HG03095 (cell line): ENCODE measurements at regions not wholly inside any gene's neighbourhood (a gene's known extent, or its start where the extent isn't known, plus 50 kb on each side); places are given as distances from the start of the nearest gene placed in this dataset.
A peak's percentile ranks its signal among the peaks of the same experiment; 100 is the strongest.

Source experiments
- ATAC-seq: cut with Tn5 transposase; IDR thresholded peaks from one replicate; pipeline ENCODE4 v1.9.1; 2021; ENCODE audit warnings: moderate library complexity; ENCODE audit not compliant: unreplicated experiment

DNA sequence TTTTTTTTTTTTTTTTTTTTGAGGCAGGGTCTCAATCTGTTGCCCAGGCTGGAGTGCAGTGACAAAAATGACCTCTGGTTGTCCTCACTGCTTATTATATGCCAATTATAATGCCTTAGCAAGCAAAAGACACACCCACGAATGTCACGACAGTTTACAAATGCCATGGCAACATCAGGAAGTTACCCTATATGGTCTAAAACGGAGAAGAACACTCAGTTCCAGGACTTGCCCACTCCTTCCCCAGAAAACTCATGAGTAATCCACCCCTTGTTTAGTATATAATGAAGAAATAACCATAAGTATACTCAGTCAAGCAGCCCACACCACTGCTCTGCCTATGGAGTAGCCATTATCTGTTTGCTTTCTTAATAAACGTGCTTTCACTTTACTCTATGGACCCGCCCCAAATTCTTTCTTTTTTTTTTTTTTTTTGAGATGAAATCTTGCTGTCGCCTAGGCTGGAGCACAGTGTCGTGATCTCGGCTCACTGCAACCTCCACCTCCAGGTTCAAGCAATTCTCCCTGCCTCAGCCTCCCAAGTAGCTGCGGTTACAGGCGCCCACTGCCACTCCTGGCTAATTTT lies 106.2 kb downstream of the SMIM20 start:
- no peak for ATAC-seq

DNA sequence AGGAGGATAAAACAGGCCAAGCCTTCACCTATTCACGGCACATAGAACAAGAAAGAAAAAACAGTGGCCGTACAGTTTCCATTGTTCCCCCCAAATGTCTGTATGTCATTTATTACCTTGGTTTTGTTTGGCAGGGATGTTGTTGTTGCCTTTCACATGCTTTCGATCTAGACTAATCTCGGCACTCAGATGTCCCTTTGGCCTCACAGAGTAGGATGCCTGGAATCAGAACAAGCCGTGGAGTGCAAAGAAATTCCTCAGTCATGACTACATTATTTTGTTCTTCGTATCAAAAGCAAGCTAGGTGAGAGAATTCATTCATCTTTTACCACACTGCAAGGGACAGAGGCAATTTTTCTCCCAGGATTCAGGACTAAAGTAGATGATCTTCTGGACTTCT lies 106.9 kb downstream of the SMIM20 start:
- no peak for ATAC-seq

DNA sequence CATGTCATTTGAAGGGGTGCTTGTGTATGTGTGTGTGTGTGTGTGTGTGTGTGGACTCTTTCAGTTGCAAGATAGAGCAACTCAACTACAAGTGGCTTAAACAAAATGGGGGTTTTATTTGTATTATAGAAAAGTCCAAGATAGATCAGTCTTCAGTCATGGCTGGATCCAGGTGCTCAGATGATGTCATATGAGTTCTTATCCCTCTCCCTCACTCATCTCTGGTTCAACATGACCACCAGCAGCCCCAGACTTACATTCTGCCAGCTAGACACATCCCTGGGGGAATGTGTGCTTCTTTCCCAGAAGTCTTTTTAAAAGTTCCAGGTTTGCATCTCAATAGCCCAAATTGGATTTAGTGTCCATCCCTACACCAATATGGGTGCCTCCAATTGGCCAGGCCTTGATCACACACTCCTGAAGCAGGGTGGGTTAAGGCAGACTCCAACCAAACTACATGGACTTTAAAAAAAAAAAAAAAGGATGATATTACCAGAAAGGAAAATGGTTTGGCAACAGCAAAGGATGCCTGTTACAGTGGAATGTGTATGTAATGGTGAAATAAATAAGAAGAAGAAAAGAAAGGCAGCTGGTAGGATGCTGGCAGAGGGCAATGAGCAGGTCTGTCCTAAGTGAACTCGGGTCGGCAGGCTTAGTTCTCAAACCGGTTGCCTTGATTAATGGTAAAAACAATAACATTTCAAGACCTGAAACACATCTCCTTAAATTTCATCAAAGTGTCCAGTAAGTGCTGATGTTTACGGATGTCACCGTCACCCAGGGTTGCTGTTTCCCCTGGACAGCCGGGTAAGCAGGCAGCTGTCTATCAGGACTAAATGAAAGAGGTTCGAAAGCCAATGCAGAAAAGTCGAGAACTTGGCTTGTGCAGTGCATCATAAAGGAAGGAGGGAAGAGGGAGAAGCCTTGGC lies 107.7 kb downstream of the SMIM20 start:
- no peak for ATAC-seq

DNA sequence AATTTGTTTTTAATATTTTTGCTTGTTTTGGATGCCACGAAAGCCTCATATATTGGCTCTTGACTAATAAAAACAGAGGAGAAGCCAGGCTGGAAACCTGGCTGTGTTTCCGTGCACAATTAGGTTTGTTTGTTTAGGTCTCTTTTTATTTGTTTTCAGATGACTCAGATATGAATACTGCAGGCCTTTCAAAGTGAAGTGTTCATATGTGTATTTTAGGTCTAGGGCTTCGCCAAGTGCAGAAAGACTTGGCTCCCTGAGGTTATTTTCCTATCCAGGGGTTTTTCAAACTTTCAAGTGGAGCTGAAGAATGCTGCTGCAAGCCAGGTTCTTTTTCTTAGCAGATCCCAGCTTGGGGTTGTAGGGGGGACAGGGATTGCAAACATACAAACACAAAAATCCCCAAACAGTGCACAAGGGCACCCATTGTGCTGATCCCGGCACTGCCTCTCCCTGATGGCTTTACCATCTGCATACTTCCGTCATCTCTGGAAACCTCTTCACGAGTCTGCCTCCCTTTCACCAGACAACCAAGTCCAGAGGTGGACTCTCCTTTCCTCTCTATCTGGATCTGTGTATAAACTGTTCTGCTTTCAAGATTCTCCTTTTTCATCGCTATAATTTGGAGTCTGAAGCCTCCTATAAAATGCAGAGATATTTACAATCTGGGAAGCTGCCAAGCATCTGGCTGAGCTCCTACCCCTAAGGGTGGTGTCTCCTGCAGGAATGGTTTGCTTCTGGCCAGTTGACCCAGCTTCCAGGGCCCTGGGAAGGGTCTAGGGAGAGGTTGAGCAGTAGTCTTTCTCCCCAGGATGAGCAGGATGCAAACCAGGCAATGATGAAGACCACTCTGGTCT lies 108.6 kb downstream of the SMIM20 start:
- no peak for ATAC-seq

DNA sequence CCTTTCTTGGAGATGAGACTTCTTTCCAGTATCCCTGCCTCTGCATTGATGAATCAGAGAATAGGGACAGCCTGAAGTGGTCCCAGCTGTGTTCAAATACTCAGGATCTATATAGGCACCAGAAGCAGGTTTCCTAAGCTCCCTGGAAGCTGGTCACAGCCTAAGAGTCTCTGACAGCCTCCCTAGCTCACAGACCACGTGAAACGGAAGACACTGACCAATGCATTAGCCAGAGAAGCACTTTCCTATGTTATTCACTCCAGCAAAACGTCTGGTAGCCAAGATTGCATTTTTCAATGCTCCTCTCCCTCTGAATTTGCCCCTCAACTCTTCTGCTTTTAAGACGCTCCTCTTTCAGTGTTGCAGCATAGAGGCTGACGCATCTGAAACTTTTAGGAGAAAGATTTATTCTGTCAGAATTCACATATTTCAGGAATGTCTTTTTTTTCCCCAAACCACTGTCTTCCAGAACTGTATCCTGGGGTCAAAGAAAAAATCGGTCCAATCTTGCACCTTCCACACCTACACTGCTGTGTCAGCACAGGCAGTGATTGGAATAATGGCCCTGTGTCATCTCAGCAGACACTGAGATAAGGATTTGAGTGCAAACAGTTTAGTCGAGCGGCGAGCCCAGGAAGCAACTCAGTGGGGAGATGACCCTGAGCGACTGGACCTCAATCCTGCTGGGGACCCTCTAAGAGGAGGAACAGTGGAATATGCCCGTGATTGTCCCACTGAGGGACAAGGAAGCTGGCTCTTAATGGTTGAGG lies 109.4 kb downstream of the SMIM20 start:
- ATAC-seq, result no peak

DNA sequence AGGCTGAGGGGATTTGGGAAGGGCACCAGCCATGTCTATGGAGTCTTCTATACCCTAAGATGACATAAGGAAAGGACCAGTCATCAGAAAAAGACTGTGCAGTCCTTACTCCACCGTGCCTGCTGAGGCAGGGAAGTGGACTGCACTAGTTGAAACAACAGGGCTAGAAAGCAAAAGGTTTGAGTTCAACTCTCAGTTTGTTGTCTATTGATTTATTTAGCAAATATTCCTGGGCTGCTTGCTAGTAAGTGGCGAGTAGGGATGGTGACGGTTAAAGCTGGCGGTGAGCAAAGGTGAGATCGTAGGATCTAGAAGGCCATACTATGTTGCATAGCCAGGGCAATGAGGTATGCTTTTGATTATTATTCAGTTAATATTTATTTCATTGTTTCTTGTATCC lies 110.1 kb downstream of the SMIM20 start:
- no peak for ATAC-seq

DNA sequence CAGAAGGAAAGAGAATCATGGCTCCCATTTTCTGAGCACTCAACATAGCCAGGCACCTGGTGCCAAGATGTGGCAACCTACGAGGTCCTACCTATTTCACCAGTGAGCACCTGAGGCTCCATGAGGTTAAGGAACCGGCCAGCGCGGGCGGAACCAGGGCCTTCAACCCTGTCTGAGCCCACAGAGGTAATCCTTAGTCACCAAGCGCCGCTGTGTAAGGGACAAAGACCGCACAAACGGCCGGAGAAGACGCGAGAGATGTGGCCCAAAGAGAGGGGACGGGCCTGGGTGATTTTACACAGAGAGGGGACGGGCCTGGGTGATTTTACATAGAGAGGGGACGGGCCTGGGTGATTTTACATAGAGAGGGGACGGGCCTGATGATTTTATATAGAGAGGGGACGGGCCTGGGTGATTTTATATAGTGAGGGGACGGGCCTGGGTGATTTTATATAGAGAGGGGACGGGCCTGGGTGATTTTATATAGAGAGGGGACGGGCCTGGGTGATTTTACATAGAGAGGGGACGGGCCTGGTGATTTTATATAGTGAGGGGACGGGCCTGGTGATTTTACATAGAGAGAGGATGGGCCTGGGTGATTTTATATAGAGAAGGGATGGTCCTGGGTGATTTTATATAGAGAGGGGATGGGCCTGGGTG lies 114.2 kb downstream of the SMIM20 start:
- no peak for ATAC-seq

DNA sequence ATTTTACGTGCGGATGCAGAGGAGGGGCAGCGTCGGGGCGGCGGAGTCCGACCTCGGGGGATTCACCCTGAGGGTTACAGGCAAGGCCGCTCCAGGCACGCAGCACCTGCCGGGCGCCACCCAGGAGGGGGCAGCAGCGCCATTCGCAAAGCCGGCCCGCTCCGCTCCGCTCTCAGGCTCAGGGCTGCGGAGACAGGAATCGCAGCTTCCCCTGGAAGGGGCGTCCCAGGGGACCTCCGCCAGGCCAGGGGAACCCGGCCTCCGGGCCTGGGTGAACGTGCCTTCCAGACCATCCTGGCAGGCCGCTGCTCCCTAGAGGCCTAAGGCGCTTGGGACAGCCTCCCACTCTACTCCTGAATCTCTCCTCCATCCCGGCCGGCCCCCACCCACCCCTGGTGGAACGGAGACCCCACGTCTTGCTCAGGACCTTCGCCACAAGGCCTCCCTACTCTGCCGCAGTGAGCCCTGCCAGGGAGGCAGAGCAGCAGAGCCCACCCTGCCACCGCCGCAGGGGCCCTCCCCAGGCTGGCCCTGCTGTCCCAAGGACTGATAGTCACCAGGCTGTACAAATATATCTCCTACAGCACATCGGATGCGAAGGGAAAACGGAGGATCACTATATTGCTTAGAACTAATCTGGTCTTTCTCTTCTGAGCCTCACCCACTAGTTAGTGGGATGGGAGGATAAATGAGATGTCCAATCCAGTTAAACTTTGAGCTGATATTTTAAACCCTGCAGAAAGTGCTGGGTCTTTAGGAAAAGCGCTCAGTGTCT lies 115.0 kb downstream of the SMIM20 start:
- peak; percentile 88 for ATAC-seq

DNA sequence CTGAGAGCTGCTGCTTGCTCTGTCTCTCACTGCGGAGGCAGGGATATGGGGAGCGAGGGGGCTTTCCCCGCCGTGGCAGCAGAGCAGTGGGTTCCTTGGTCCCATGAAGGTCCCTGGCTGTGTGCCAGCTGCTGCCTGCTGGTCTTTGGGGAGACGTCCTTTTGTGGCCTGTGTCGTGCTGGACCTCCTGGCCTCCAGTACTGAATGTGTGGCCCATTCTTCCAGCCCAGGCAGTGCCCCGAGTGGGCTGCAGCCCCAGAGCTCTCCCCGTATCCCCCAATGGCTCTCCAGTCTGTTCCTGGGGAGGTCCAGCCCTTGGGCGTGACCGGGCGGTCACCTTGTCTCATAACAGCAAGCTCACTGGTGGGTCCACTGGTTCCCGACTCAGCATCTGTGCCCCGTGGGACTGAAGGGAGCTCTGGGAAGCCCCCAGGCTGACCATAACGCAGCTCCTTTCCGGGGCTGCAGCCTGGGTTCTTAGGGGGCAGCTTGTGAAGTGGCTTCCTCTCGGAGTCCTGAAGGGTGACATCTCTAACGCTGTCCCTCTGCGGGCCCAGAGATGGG lies 115.6 kb downstream of the SMIM20 start:
- ATAC-seq, result no peak

DNA sequence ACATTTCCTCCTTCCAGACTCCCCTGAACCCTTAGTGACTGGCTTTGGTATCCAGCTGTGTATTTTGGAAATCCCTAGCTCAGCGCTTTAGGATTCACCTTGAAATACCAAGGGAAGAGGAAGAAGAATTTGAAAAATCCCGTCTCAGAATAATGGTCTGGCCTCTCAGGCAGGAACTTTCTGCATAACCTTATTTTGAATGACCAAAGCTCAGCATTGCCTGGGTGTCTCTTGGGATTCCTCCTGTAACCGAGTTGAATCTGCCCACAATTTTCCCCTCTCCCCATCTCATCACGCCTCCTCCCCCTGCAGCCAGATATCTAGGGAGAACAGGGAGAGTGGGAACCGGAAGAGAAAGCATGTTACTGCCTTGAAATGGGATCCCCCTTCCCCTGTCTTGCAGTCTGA lies 116.2 kb downstream of the SMIM20 start:
- no peak for ATAC-seq

DNA sequence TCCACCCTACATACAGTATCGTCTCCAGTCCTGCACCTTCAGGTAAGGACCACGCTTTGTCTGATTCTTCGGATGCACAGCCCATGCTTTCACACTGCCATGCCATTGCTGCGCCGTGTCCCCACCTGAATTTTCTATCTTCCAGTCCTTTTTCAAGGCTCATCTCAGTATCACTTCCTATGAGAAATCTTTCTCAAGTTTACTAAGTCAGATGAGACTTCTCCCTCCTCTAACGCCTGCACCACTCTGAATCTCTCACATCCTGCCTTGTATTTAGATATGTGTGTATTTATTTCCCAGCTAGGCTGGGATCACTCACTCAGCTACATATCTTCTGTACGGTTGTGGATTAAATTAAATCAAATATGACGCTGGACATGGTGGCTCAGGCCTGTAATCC lies 116.8 kb downstream of the SMIM20 start:
- ATAC-seq, result no peak

DNA sequence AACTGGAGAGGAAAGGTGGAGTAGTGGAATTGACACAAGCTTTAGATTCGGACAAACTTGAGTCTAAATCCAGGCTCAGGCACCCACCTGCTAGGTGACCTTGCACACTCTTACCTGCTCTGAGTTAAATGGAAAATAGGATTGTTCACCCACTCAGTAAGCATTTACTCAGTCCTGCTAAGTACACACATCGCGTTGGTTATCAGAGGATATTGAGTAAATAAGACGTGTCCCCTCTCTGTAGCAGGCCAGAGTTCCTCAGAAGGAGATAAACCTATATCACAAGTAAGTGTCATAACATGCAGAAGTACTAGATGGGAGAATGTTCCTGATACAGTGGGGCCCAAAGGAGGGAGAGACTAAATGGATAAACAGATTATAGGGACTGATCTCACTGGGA lies 117.7 kb downstream of the SMIM20 start:
- no peak for ATAC-seq

DNA sequence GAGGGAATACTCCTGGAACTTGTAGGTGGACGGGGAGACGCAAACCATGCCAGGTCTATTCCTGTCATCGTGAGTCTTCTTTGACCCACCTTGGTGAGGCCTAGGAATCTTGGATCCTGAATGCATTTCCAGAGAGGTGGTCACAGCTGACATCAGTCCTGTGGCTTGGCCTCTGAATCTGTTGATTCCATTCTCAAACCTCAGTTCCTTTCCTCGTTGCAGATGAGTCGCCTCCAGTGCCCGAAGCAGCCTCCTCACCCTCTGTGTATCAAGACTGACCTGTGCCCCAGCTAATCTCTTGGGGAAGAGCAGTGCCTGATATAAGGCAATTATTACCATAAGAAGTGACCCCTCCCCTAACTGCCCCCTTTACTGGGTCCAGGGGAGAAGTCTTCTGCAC lies 118.1 kb downstream of the SMIM20 start:
- ATAC-seq, result no peak

DNA sequence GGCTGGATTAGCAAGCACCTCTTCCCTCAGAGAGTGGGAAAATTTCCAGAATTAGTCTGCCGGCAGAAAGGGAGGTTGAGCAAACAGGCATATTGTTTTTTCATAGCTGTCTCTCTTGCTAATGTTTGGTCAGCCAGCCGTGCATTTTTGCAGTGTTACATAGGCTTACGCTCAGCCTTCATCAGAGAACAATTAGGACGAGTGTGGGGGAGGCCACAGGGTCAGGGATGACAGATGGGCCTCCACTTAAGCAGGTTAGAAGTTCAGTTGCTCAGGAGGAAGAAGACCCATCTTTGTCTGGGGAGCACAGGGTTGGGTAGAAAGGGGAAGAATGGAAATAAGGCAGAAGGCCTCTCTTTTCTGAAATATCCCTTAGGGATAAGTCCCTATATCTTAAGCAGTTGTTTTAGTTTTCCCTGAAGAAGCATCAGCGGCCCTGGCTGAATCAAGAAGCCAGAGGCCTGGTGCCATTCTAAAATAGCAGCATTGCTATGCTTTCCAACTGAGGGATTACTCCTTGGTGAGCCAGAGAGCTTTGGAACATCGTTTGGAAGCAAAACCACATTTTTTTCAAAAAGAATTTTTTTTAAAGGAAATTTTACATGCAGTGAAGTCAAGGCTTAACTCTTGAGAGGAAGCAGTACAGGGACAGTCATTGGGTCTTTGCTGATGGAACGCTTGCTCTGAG lies 118.8 kb downstream of the SMIM20 start:
- no peak for ATAC-seq

DNA sequence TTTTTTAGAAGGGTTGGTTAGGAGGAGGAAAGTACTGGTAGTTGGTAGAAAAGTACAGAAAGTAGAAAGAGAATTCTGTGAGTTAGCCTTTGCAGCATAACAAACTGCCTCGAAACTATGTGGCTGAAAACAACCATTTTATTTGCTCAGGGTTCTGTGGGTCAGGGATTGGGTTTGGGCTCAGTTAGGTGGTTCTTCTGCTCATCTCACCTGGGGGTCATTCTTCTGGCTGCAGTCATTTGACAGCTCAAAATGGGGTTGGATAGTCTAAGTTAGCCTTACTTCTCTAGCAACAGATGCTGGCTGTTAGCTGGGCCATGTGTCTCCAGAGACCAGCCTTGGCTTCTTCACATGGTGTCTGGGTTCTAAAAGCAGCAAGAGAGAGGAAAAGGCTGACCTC lies 119.4 kb downstream of the SMIM20 start:
- no peak for ATAC-seq

DNA sequence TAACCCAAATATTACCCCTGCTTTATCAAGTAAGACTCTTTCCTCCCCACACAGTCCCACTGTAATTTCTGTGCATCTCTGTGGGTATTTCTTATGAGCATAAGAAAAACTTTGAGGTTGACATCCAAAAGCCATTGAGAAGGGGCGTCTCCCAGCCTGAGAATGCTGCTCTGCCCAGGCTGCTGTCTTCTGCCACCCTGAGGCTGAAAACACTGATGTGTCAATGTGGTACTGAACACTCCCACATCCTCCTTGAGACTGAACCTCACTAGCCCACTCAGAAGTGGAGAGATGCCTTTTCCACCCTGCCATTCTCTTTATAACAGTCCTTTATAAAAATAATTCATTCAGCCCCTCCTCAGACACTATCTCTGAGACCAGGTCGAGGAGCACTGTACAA lies 120.8 kb downstream of the SMIM20 start:
- no peak for ATAC-seq

DNA sequence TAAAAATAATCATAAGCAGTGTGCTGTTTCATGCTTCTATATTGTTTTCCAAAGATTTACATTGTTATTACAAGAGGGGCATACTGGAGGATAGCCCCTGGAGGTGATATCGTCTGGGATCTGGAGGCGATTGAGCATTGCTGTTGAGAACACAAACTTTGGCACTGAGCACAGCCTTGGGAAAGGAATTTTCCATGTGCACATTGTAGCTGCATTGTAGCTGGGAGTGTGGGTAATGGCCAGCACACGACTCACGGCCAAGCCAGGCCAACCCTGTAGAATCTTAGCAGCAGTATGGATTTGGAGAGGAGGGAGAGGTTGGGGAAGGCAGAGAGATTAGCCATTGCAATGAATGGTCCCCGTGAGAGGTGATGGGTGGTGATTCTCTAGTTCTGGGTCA lies 121.9 kb downstream of the SMIM20 start:
- ATAC-seq, result no peak

DNA sequence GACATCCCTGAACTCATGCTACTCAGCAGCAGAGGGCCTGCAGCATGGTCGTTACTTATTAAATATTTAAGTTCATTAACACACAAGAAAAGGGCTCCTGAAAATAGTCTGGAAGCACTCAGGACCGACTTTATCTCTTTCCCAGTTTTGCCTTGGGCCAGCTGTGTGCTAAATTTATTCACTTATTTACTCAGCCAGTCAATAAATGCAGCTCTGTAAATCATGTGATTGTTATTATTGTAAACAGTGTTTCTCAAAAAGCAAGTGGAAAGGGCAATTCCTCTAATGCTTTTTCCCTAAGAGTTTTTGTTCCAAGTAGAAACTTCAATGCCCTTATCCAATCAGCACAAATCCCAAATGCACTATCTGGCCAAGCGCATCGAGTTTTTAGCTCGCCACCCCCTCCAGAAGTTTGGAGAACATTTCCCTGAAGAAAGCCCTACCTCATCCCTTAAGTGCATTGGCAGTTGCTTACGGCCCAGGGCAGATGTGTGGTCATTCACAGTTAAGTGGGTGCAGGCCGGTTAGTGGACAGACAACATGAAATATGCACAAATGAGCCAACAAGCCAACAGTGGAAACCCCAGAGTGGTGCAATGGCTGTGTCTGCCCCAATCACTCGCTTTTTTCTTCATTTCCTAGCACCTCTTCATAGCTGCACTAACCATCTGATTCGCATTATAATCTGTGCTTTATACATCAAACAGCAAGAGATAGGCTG lies 125.8 kb downstream of the SMIM20 start:
- ATAC-seq, result no peak
